Omental fat pad (tissue), 3 donors: ENCODE measurements at regions not wholly inside any gene's neighbourhood (a gene's known extent, or its start where the extent isn't known, plus 50 kb on each side); places are given as distances from the start of the nearest gene placed in this dataset.

Source experiments
- ATAC-seq: fragments of 150-250 bp; one replicate; pipeline ENCODE4 v1.9.1; 2016; ENCODE audit warnings: mild to moderate bottlenecking, moderate library complexity; ENCODE audit not compliant: low FRiP score
- DNase-seq: peaks from one replicate; pipeline ENCODE4 v3.0.0-alpha.2; 2019; ENCODE audit warnings: low spot score
- TF ChIP-seq, protein P1 (sequence below), 3 donors: fragments of 450-650 bp; IDR thresholded peaks; one replicate each; pipeline ENCODE4 v1.5.1; 2016 to 2017; ENCODE audit warnings: antibody characterized with exemption in 3 of 3, mild to moderate bottlenecking in 3 of 3, moderate library complexity in 2 of 3

DNA sequence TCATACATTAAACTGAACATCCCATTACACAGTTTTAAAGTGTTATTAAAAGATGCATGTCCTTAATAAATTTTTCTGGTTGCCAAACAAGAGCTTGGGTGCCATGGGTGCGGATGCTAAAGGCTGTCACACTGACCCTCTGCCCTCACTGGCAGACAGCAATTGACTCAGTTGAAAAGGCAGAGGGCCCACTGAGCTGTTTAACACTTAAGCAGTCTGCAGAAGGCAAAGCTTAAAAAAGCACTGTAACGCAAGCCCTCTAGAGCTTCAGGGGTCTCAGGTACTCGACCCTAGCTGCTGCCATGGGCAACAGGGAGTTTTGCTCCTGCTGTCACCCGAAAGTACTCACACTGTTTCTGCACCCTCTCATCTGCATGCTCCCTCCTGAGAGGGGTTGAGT lies 726.4 kb upstream of the TYRP1 start:
- TF ChIP-seq, protein P1, sequence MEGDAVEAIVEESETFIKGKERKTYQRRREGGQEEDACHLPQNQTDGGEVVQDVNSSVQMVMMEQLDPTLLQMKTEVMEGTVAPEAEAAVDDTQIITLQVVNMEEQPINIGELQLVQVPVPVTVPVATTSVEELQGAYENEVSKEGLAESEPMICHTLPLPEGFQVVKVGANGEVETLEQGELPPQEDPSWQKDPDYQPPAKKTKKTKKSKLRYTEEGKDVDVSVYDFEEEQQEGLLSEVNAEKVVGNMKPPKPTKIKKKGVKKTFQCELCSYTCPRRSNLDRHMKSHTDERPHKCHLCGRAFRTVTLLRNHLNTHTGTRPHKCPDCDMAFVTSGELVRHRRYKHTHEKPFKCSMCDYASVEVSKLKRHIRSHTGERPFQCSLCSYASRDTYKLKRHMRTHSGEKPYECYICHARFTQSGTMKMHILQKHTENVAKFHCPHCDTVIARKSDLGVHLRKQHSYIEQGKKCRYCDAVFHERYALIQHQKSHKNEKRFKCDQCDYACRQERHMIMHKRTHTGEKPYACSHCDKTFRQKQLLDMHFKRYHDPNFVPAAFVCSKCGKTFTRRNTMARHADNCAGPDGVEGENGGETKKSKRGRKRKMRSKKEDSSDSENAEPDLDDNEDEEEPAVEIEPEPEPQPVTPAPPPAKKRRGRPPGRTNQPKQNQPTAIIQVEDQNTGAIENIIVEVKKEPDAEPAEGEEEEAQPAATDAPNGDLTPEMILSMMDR (IDR thresholded peaks at IDR 0.05), result no peak
- DNase-seq (no peak), ATAC-seq (no peak)

DNA sequence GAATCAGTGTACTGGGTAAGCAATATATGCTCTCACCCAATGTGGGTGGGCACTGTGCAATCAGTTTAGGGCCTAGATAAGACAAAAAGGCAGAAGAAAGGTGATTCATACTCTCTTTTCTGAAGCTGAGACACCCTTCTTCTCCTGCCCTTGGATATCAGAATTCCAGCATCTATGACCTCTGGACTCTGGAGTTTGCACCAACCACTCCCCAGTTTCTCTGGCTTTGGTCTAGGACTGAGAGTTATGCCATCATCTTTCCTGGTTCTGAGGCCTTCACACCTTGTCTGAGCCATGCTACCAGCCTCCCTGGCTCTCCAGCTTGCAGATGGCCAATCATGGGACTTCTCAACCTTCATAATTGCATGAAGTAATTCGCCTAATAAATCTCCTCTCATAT lies 724.6 kb upstream of the TYRP1 start:
- ATAC-seq (no peak), DNase-seq (no peak)
- TF ChIP-seq, protein P1 (IDR thresholded peaks at IDR 0.05), result no peak

DNA sequence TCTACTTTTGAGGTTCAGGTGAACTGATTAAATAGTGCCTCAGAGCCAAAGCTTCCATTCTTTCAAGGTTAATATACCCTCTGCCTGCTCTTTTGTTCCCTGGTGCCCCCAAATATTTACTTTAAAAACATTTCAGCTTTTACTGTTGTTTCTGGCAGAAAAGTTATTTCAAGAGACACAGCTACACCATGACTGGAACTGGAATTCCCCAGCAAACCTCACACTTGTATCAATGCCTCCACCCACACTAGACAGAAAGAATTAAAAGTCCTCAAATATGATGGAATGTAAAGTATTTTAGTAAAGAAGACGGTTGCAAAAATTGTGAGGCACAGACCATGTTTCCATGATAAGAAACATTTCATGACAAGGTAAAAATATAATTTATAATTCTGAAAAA lies 720.2 kb upstream of the TYRP1 start:
- no peak for DNase-seq
- TF ChIP-seq, protein P1 (IDR thresholded peaks at IDR 0.05), result no peak
- ATAC-seq, result no peak

DNA sequence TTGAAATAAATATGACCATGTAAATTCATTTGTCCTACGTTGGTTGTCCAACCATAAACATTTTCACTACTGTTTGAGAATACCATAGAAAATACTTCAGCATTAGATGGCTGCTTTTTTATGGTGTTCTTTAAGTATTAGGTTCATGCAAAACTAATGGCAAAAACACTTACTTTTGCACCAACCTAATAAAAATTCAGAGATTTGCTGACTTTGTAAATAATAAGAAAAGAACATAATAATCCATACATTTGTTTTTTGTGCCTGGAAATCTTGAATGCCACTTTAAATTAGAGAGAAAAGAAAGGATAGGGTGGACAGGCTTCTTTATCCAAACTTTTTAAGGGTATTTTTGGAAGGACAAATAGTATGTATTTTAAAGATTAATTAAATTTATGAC lies 719.7 kb upstream of the TYRP1 start:
- TF ChIP-seq, protein P1 (IDR thresholded peaks at IDR 0.05), result no peak
- ATAC-seq (no peak), DNase-seq (no peak)

DNA sequence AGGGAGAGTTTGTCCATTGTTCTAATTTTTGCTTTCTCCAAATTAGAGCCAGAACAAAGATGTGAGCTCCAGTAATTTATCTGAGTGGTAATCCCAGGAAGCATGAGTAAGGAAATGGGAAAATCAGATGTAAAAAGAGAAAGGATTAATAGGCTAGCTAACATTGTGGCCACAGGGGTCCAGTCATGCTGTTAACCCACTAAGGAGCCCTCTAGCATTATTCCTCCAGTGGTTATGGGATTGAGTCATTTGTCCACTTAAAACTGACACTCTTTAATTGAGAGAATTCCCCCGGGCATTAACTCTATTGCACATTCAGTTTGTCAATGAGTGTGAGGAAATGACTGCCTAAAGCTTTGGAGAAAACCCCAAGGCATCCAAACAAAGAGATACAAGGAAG lies 700.3 kb upstream of the TYRP1 start:
- ATAC-seq (no peak), DNase-seq (no peak)
- TF ChIP-seq, protein P1 (IDR thresholded peaks at IDR 0.05), result no peak

DNA sequence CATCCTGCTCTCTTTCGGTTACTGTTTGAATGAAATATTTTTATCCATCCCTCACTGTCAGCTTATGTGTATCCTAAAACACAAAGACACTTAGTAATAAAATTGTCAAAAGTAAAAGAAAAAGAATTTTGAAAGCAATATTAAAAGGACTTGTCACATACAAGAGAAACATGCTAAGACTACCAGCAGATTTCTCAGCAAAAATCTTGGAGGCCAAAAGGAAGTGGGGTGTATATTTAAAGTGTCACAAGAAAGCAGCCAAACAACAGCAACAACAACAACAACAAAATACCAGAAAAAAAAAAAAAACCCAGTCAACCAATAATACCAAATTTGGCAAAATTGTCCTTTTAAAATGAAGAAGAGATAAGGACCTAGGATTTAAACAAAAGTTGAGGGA lies 678.7 kb upstream of the TYRP1 start:
- DNase-seq (no peak), ATAC-seq (no peak)
- TF ChIP-seq, protein P1 (IDR thresholded peaks at IDR 0.05), result no peak

DNA sequence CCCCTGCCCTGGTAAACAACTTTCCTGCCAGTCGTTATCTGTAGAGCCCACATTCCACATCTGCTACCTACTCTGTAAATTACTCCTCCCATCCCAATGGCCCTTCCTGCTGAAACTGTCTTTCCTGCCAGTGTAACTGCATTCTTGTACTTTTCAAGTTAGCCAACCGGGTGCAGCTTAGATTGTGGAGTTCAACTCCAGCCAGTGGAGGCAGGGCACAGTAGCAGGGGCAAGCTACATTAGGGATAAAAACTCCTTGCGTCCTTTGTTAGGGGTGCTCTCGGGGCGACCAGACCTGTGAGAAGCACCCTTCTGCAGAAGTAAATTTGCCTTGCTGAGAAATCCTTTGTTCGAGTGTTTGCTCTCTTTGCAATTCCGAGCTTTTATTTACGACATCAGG lies 639.0 kb upstream of the TYRP1 start:
- DNase-seq (no peak), ATAC-seq (no peak)
- TF ChIP-seq, protein P1 (IDR thresholded peaks at IDR 0.05), result no peak
